ENCODE measurements at regions not wholly inside any gene's neighbourhood (a gene's known extent, or its start where the extent isn't known, plus 50 kb on each side); places are given as distances from the start of the nearest gene placed in this dataset.

DNA sequence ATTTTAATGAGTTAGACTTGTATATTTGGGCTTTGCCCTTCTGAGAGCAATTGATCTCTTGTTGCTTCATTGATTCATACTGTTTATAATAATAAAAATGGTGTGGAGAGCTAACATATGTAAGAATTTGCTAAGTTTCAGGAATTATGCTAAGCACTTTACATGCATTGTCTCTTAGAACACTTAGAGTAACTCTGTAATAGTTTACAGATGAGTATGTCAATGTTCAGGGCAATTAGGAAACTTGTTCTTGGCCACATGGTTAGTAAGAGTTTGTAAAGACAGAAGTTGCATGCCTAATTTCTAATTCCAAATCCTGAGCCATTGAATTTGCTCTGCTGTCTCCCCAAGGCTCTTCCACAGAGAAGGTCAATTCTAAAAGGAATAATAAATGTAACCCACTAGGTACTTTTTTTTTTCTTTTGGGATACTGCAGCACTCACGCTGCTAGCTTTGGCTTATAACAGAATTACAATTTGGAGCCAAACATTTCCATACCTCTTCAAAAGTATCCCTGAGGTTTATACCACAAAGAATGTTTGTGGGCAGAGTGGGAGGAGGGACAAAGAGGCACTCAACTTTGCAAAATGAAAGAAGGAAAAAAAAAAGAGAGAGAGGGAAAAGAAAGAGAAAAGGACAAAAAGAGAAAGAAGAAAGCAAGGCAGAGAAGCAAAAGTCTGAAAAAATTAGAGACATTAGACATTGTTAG is 232.4 kb downstream of the CALCRL start:
- Histone ChIP-seq H3K9ac (ENCODE audit: insufficient read depth, low read length, poor library complexity, severe bottlenecking) (no peak overlapping the region), H4K20me1 (ENCODE audit: insufficient read depth, low read length) (no peaks in the 10 kb centered on the region), H3K4me3 (replicated peaks in 1 of 3; ENCODE audit: low read depth in 2 of 3, low read length in 3 of 3) (no peak overlapping the region), H2AFZ (ENCODE audit: insufficient read depth, low read depth, low read length, poor library complexity, severe bottlenecking) (no peak overlapping the region), H3K9me3 (replicated peaks in 1 of 2; ENCODE audit: control insufficient read depth in 1 of 2, insufficient read depth in 1 of 2, low read length in 2 of 2) (no peaks in the 10 kb centered on the region), H3K27me3 (ENCODE audit: control insufficient read depth in 2 of 2, insufficient read depth in 2 of 2, low read length in 2 of 2) (no peaks in the 10 kb centered on the region), H3K4me1 (ENCODE audit: control insufficient read depth in 1 of 2, insufficient read depth in 2 of 2, low read length in 2 of 2) (no peaks in the 10 kb centered on the region), H3K79me2 (ENCODE audit: insufficient read depth, low read length) (no peaks in the 10 kb centered on the region), H3K27ac (ENCODE audit: low read depth in 1 of 2, low read length in 2 of 2) (no peak overlapping the region), H3K36me3 (replicated peaks in 1 of 2; ENCODE audit: control insufficient read depth in 1 of 2, insufficient read depth in 2 of 2, low read length in 2 of 2) (no peaks in the 10 kb centered on the region), H3K4me2 (replicated peaks; ENCODE audit: extremely low read depth, low read length, poor library complexity, severe bottlenecking) (no peak overlapping the region)
- peaks cover 2 to 13% (median 6%) of the 10 kb centered on the region in 7 donors for H3K9me3 Mint-ChIP-seq
- TF ChIP-seq, protein P1, sequence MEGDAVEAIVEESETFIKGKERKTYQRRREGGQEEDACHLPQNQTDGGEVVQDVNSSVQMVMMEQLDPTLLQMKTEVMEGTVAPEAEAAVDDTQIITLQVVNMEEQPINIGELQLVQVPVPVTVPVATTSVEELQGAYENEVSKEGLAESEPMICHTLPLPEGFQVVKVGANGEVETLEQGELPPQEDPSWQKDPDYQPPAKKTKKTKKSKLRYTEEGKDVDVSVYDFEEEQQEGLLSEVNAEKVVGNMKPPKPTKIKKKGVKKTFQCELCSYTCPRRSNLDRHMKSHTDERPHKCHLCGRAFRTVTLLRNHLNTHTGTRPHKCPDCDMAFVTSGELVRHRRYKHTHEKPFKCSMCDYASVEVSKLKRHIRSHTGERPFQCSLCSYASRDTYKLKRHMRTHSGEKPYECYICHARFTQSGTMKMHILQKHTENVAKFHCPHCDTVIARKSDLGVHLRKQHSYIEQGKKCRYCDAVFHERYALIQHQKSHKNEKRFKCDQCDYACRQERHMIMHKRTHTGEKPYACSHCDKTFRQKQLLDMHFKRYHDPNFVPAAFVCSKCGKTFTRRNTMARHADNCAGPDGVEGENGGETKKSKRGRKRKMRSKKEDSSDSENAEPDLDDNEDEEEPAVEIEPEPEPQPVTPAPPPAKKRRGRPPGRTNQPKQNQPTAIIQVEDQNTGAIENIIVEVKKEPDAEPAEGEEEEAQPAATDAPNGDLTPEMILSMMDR (IDR thresholded peaks at IDR 0.05), result no peak
- H3K27ac Mint-ChIP-seq, result no peak overlapping the region
- no peak overlapping the region for H3K4me3 Mint-ChIP-seq
- intact Hi-C loops (cut with micrococcal nuclease), result no loop called here
- no peaks in the 10 kb centered on the region for H3K4me1 Mint-ChIP-seq
- WGBS (ENCODE audit: insufficient coverage), result no CpG with 5 or more reads among the region's 1 CpG
- H3K27me3 Mint-ChIP-seq (ENCODE audit: low read depth in 3 of 3), result no peaks in the 10 kb centered on the region
- no peaks in the 10 kb centered on the region for H3K36me3 Mint-ChIP-seq
- DNase-seq, result no peak

GRCh38 chr2:187214306-187214705 is 233.7 kb downstream of the CALCRL start:
- no peaks in the 10 kb centered on the region for H3K27me3 Mint-ChIP-seq (ENCODE audit: low read depth in 3 of 3)
- H3K9ac ChIP-seq (ENCODE audit: insufficient read depth, low read length, poor library complexity, severe bottlenecking), result no peak overlapping the region
- H3K79me2 ChIP-seq (ENCODE audit: insufficient read depth, low read length), result no peaks in the 10 kb centered on the region
- H4K20me1 ChIP-seq (ENCODE audit: insufficient read depth, low read length), result no peaks in the 10 kb centered on the region
- intact Hi-C loops (cut with micrococcal nuclease), result no loop called here
- no peaks in the 10 kb centered on the region for H3K36me3 Mint-ChIP-seq
- H3K4me3 ChIP-seq (replicated peaks in 1 of 3; ENCODE audit: low read depth in 2 of 3, low read length in 3 of 3), result no peak overlapping the region
- DNase-seq, result no peak
- no peak overlapping the region for H3K4me2 ChIP-seq (replicated peaks; ENCODE audit: extremely low read depth, low read length, poor library complexity, severe bottlenecking)
- no peaks in the 10 kb centered on the region for H3K4me1 ChIP-seq (ENCODE audit: control insufficient read depth in 1 of 2, insufficient read depth in 2 of 2, low read length in 2 of 2)
- peaks cover 0 to 2% of the 10 kb centered on the region in 2 donors for H3K9me3 ChIP-seq (replicated peaks in 1 of 2; ENCODE audit: control insufficient read depth in 1 of 2, insufficient read depth in 1 of 2, low read length in 2 of 2)
- H3K9me3 Mint-ChIP-seq, result peaks cover 1 to 13% (median 9%) of the 10 kb centered on the region in 7 donors
- no peak overlapping the region for H3K27ac ChIP-seq (ENCODE audit: low read depth in 1 of 2, low read length in 2 of 2)
- no peaks in the 10 kb centered on the region for H3K36me3 ChIP-seq (replicated peaks in 1 of 2; ENCODE audit: control insufficient read depth in 1 of 2, insufficient read depth in 2 of 2, low read length in 2 of 2)
- H3K4me3 Mint-ChIP-seq, result no peak overlapping the region
- TF ChIP-seq, protein P1 (IDR thresholded peaks at IDR 0.05), result no peak
- H3K27ac Mint-ChIP-seq, result no peak overlapping the region
- no CpG with 5 or more reads among the region's 3 CpGs for WGBS (ENCODE audit: insufficient coverage)
- no peak overlapping the region for H2AFZ ChIP-seq (ENCODE audit: insufficient read depth, low read depth, low read length, poor library complexity, severe bottlenecking)
- H3K4me1 Mint-ChIP-seq, result no peaks in the 10 kb centered on the region
- H3K27me3 ChIP-seq (ENCODE audit: control insufficient read depth in 2 of 2, insufficient read depth in 2 of 2, low read length in 2 of 2), result no peaks in the 10 kb centered on the region
